OCI-LY1 (cell line): ENCODE measurements at regions not wholly inside any gene's neighbourhood (a gene's known extent, or its start where the extent isn't known, plus 50 kb on each side); places are given as distances from the start of the nearest gene placed in this dataset.

Source experiments
- EZH2 ChIP-seq: fragments of 200-600 bp; sonication (generic), shearing (Covaris generic); IDR thresholded peaks from 2 replicates; pipeline ENCODE4 v1.8.0; 2017; ENCODE audit warnings: borderline replicate concordance, mixed run types, mild to moderate bottlenecking, antibody characterized with exemption, low read length, moderate library complexity, mixed read lengths
- TF ChIP-seq, protein P1 (sequence below): fragments of 200-600 bp; sonication (generic), shearing (Covaris generic); IDR thresholded peaks from 2 replicates; pipeline ENCODE4 v1.5.1; 2017; ENCODE audit warnings: mild to moderate bottlenecking, antibody characterized with exemption, low read length, moderate library complexity, mixed read lengths

DNA sequence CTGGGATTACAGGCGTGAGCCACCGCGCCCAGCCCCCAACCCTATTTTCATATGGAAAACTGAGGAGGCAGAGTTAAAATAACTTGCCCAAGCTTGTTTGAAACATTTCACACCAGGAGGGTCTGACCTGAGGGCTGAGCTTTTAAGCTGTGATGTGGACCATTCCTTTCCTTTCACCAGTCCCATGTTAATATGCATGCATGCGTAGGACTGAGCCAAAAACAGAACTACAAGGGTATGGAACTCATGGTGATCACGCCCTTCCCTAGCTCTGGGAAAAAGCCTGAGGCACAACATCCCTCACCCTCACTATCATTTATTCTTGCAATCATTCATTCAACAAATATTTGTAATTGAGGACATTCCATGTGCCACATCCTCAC, 87.4 kb upstream of the FAM169A start:
- TF ChIP-seq, protein P1, sequence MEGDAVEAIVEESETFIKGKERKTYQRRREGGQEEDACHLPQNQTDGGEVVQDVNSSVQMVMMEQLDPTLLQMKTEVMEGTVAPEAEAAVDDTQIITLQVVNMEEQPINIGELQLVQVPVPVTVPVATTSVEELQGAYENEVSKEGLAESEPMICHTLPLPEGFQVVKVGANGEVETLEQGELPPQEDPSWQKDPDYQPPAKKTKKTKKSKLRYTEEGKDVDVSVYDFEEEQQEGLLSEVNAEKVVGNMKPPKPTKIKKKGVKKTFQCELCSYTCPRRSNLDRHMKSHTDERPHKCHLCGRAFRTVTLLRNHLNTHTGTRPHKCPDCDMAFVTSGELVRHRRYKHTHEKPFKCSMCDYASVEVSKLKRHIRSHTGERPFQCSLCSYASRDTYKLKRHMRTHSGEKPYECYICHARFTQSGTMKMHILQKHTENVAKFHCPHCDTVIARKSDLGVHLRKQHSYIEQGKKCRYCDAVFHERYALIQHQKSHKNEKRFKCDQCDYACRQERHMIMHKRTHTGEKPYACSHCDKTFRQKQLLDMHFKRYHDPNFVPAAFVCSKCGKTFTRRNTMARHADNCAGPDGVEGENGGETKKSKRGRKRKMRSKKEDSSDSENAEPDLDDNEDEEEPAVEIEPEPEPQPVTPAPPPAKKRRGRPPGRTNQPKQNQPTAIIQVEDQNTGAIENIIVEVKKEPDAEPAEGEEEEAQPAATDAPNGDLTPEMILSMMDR, result no peak
- TF ChIP-seq EZH2, result no peak
